HG03442 (cell line): ENCODE measurements at regions not wholly inside any gene's neighbourhood (a gene's known extent, or its start where the extent isn't known, plus 50 kb on each side); places are given as distances from the start of the nearest gene placed in this dataset.

Source experiments
- ATAC-seq: cut with Tn5 transposase; IDR thresholded peaks from one replicate; pipeline ENCODE4 v1.9.1; 2021; ENCODE audit warnings: mild to moderate bottlenecking, moderate library complexity; ENCODE audit not compliant: unreplicated experiment

GRCh38 chr16:50996166-50996829 is 154.8 kb downstream of the SALL1 start:
- no peak for ATAC-seq

- no peak for ATAC-seq
Observed at GRCh38 chr16:50994995-50995394, 156.1 kb downstream of the SALL1 start.

GRCh38 chr16:50992350-50993032 is 158.6 kb downstream of the SALL1 start:
- no peak for ATAC-seq

GRCh38 chr16:50991436-50991835 is 159.6 kb downstream of the SALL1 start:
- ATAC-seq, result no peak

- no peak for ATAC-seq
Observed at GRCh38 chr16:50991006-50991405, 160.1 kb downstream of the SALL1 start.

- ATAC-seq, result no peak
Observed at GRCh38 chr16:50989047-50989446, 162.0 kb downstream of the SALL1 start.

GRCh38 chr16:50988441-50988840 is 162.6 kb downstream of the SALL1 start:
- no peak for ATAC-seq

- ATAC-seq, result no peak
Observed at GRCh38 chr16:50986453-50986852, 164.6 kb downstream of the SALL1 start.

GRCh38 chr16:50985733-50986132 is 165.3 kb downstream of the SALL1 start:
- no peak for ATAC-seq

- no peak for ATAC-seq
Observed at GRCh38 chr16:50984688-50985087, 166.4 kb downstream of the SALL1 start.

- ATAC-seq, result no peak
Observed at GRCh38 chr16:50982808-50983207, 168.3 kb downstream of the SALL1 start.

- ATAC-seq, result no peak
Observed at GRCh38 chr16:50981951-50982350, 169.1 kb downstream of the SALL1 start.

GRCh38 chr16:50980666-50981065 is 170.4 kb downstream of the SALL1 start:
- no peak for ATAC-seq

GRCh38 chr16:50979806-50980620 is 171.1 kb downstream of the SALL1 start:
- no peak for ATAC-seq

- no peak for ATAC-seq
Observed at GRCh38 chr16:50977138-50977537, 173.9 kb downstream of the SALL1 start.

- ATAC-seq, result no peak
Observed at GRCh38 chr16:50974438-50975036, 176.5 kb downstream of the SALL1 start.

- ATAC-seq, result no peak
Observed at GRCh38 chr16:50972876-50973275, 178.2 kb downstream of the SALL1 start.

GRCh38 chr16:50970281-50970680 is 180.8 kb downstream of the SALL1 start:
- no peak for ATAC-seq

- peak; percentile 74 for ATAC-seq
Observed at GRCh38 chr16:50967827-50968612, 183.1 kb downstream of the SALL1 start.

- ATAC-seq, result no peak
Observed at GRCh38 chr16:50964491-50964890, 186.6 kb downstream of the SALL1 start.

- ATAC-seq, result no peak
Observed at GRCh38 chr16:50961952-50962351, 189.1 kb downstream of the SALL1 start.
